OCI-LY1 (cell line): ENCODE measurements at regions not wholly inside any gene's neighbourhood (a gene's known extent, or its start where the extent isn't known, plus 50 kb on each side); places are given as distances from the start of the nearest gene placed in this dataset.

Source experiments
- H2AFZ ChIP-seq: fragments of 200-600 bp; sonication (generic), shearing (Covaris generic); 2 replicates; pipeline ENCODE4 v1.6.0; 2014; ENCODE audit warnings: antibody characterized with exemption, mild to moderate bottlenecking, low read length
- H3F3A ChIP-seq: fragments of 200-600 bp; sonication (generic), shearing (Covaris generic); 2 replicates; pipeline ENCODE4 v1.6.0; 2014; ENCODE audit warnings: mild to moderate bottlenecking, antibody characterized with exemption, low read length, moderate library complexity; ENCODE audit not compliant: insufficient read depth
- H3K27ac ChIP-seq: fragments of 200-600 bp; sonication (generic); 2 replicates; pipeline ENCODE4 v1.5.1; 2014; ENCODE audit warnings: low read length, mixed run types, mild to moderate bottlenecking, low read depth; ENCODE audit not compliant: poor library complexity, severe bottlenecking
- H3K27me3 ChIP-seq: fragments of 200-600 bp; sonication (generic); 2 replicates; pipeline ENCODE4 v1.6.0; 2014; ENCODE audit warnings: antibody characterized with exemption, mild to moderate bottlenecking, low read length, moderate library complexity; ENCODE audit not compliant: insufficient read depth
- H3K36me3 ChIP-seq: fragments of 200-600 bp; sonication (generic); 2 replicates; pipeline ENCODE4 v1.6.1; 2014; ENCODE audit warnings: mild to moderate bottlenecking, antibody characterized with exemption, low read length, moderate library complexity, mixed read lengths; ENCODE audit not compliant: insufficient read depth
- H3K4me1 ChIP-seq: fragments of 200-600 bp; sonication (generic); 2 replicates; pipeline ENCODE4 v1.5.1; 2014; ENCODE audit warnings: mild to moderate bottlenecking, low read length, moderate library complexity; ENCODE audit not compliant: insufficient read depth, severe bottlenecking
- H3K4me2 ChIP-seq: fragments of 200-600 bp; sonication (generic), shearing (Covaris generic); 2 replicates; pipeline ENCODE4 v1.6.1; 2014; ENCODE audit warnings: low read length
- H3K4me3 ChIP-seq: fragments of 200-600 bp; sonication (generic); 2 replicates; pipeline ENCODE4 v1.5.1; 2014; ENCODE audit warnings: low read length, low read depth, mild to moderate bottlenecking, mixed read lengths; ENCODE audit not compliant: poor library complexity, severe bottlenecking
- H3K79me2 ChIP-seq: fragments of 200-600 bp; shearing (Covaris generic); 2 replicates; pipeline ENCODE4 v1.6.1; 2016; ENCODE audit warnings: mixed run types, low read length, mixed read lengths; ENCODE audit not compliant: insufficient read depth
- H3K9ac ChIP-seq: fragments of 200-600 bp; sonication (generic), shearing (Covaris generic); 2 replicates; pipeline ENCODE4 v1.6.1; 2014; ENCODE audit warnings: mild to moderate bottlenecking, low read length, mixed read lengths
- H3K9me2 ChIP-seq: fragments of 200-600 bp; sonication (generic), shearing (Covaris generic); 2 replicates; pipeline ENCODE4 v1.6.1; 2014; ENCODE audit warnings: low read depth, mild to moderate bottlenecking, low read length, mixed read lengths
- H3K9me3 ChIP-seq: fragments of 200-600 bp; shearing (Covaris generic); 2 replicates; pipeline ENCODE4 v1.6.1; 2014; ENCODE audit warnings: low read length, mixed read lengths
- H4K20me1 ChIP-seq: fragments of 200-600 bp; sonication (generic), shearing (Covaris generic); 2 replicates; pipeline ENCODE4 v1.6.0; 2016; ENCODE audit warnings: mild to moderate bottlenecking, low read length; ENCODE audit not compliant: insufficient read depth
- CTCF ChIP-seq: fragments of 200-600 bp; sonication (generic), shearing (Covaris generic); IDR thresholded peaks from 2 replicates; pipeline ENCODE4 v1.5.1; 2017; ENCODE audit warnings: mild to moderate bottlenecking, antibody characterized with exemption, low read length, moderate library complexity, mixed read lengths
- EZH2 ChIP-seq: fragments of 200-600 bp; sonication (generic), shearing (Covaris generic); IDR thresholded peaks from 2 replicates; pipeline ENCODE4 v1.8.0; 2017; ENCODE audit warnings: borderline replicate concordance, mixed run types, mild to moderate bottlenecking, antibody characterized with exemption, low read length, moderate library complexity, mixed read lengths

GRCh38 chr21:39016740-39017315 lies 166.4 kb downstream of the PSMG1 start:
- Histone ChIP-seq H3K4me2 (no peak overlapping the region; the same call in 1 of the 2 replicates), H3K27me3 (no peaks in the 10 kb centered on the region), H3K9me2 (no peaks in the 10 kb centered on the region)

GRCh38 chr21:39014747-39015146 lies 168.5 kb downstream of the PSMG1 start:
- Histone ChIP-seq H3K9me3 (no peaks in the 10 kb centered on the region), H2AFZ (no peak overlapping the region), H3K9me2 (no peaks in the 10 kb centered on the region), H3K79me2 (no peaks in the 10 kb centered on the region), H3K9ac (no peak overlapping the region), H3F3A (no peaks in the 10 kb centered on the region), H3K36me3 (no peaks in the 10 kb centered on the region), H3K27me3 (no peaks in the 10 kb centered on the region), H3K4me1 (peaks cover 14% of the 10 kb centered on the region), H3K27ac (no peak overlapping the region), H3K4me2 (no peak overlapping the region), H3K4me3 (no peak overlapping the region), H4K20me1 (no peaks in the 10 kb centered on the region)
- TF ChIP-seq EZH2 (no peak), CTCF (no peak)

More at GRCh38 chr21:39016740-39017315, 166.4 kb downstream of the PSMG1 start:
- no peak overlapping the region for H3K4me3 ChIP-seq
- H3K36me3 ChIP-seq = no peaks in the 10 kb centered on the region
- no peaks in the 10 kb centered on the region for H3K9me3 ChIP-seq
- no peaks in the 10 kb centered on the region for H4K20me1 ChIP-seq
- H3K79me2 ChIP-seq = no peaks in the 10 kb centered on the region
- H3F3A ChIP-seq = no peaks in the 10 kb centered on the region
- H3K27ac ChIP-seq = no peak overlapping the region
- TF ChIP-seq CTCF = no peak
- TF ChIP-seq EZH2 = no peak
- no peak overlapping the region for H2AFZ ChIP-seq
- H3K4me1 ChIP-seq = peaks cover 14% of the 10 kb centered on the region
- H3K9ac ChIP-seq = no peak overlapping the region

- Histone ChIP-seq H4K20me1 (no peaks in the 10 kb centered on the region), H3K27ac (no peak overlapping the region), H3K4me3 (no peak overlapping the region), H3K9me2 (no peaks in the 10 kb centered on the region), H3K9me3 (no peaks in the 10 kb centered on the region), H3K4me2 (no peak overlapping the region), H3K4me1 (peaks cover 12% of the 10 kb centered on the region), H2AFZ (no peak overlapping the region), H3F3A (no peaks in the 10 kb centered on the region), H3K9ac (no peak overlapping the region), H3K79me2 (no peaks in the 10 kb centered on the region), H3K27me3 (no peaks in the 10 kb centered on the region), H3K36me3 (no peaks in the 10 kb centered on the region)
- TF ChIP-seq EZH2 (no peak), CTCF (no peak)
Measured at GRCh38 chr21:39012326-39013230, 170.7 kb downstream of the PSMG1 start.
